Esophagus (tissue), 2 donors: ENCODE measurements at regions not wholly inside any gene's neighbourhood (a gene's known extent, or its start where the extent isn't known, plus 50 kb on each side); places are given as distances from the start of the nearest gene placed in this dataset.

ENCODE experiments used
- H3K27ac ChIP-seq, 2 donors: one replicate each; pipeline ENCODE4 v1.5.1; 2013; ENCODE audit warnings: low read depth in 2 of 2, mild to moderate bottlenecking in 2 of 2, inconsistent platforms in 1 of 2, low read length in 1 of 2, moderate library complexity in 1 of 2
- H3K27me3 ChIP-seq, 2 donors: one replicate each; pipeline ENCODE4 v1.6.1; 2013; ENCODE audit warnings: low read length in 2 of 2, control low read depth in 1 of 2, mild to moderate bottlenecking in 1 of 2; ENCODE audit not compliant: insufficient read depth in 2 of 2, control insufficient read depth in 1 of 2
- H3K36me3 ChIP-seq, 2 donors: one replicate each; pipeline ENCODE4 v1.6.1; 2013; ENCODE audit warnings: low read length in 1 of 2; ENCODE audit not compliant: control insufficient read depth in 2 of 2, insufficient read depth in 2 of 2
- H3K4me1 ChIP-seq, 2 donors: one replicate each; pipeline ENCODE4 v1.6.1; 2013; ENCODE audit warnings: low read length in 1 of 2; ENCODE audit not compliant: control insufficient read depth in 2 of 2, insufficient read depth in 2 of 2
- H3K4me3 ChIP-seq, 2 donors: one replicate each; pipeline ENCODE4 v1.5.1; 2013; ENCODE audit warnings: low read length in 2 of 2, mild to moderate bottlenecking in 2 of 2, low read depth in 1 of 2, moderate library complexity in 1 of 2
- H3K9me3 ChIP-seq, 2 donors: one replicate each; pipeline ENCODE4 v1.6.1; 2013; ENCODE audit warnings: mild to moderate bottlenecking in 2 of 2, low read depth in 1 of 2, low read length in 1 of 2, moderate library complexity in 1 of 2; ENCODE audit not compliant: control insufficient read depth in 2 of 2, insufficient read depth in 1 of 2
- WGBS, 2 donors: extraction: QIAGEN DNeasy Blood & Tissue Kit; methylation state at CpG; one replicate each; pipeline ENCODE4 v1.1.7; 2013; 5-methylcytosine and 5-hydroxymethylcytosine counted together
- donor health status: healthy with polysubstance abuse.
- donor health status: Bipolar disorder and iron deficiency.

- Histone ChIP-seq H3K36me3 (no peaks in the 10 kb centered on the region), H3K27me3 (no peaks in the 10 kb centered on the region), H3K4me3 (no peak overlapping the region), H3K4me1 (no peaks in the 10 kb centered on the region), H3K27ac (no peak overlapping the region), H3K9me3 (no peaks in the 10 kb centered on the region)
- 60 to 75% methylated on average over 2 of the region's 2 CpGs for WGBS, 2 donors
Measured at GRCh38 chr4:62670514-62670913, 1470.4 kb downstream of the ADGRL3 start.

GRCh38 chr4:62661821-62662220, 1461.7 kb downstream of the ADGRL3 start:
- Histone ChIP-seq H3K27me3 (no peaks in the 10 kb centered on the region), H3K36me3 (no peaks in the 10 kb centered on the region), H3K9me3 (no peaks in the 10 kb centered on the region), H3K27ac (no peak overlapping the region), H3K4me1 (no peaks in the 10 kb centered on the region), H3K4me3 (no peak overlapping the region)
- WGBS, 2 donors: 64 to 73% methylated on average over 4 of the region's 4 CpGs

GRCh38 chr4:62656006-62656405, 1455.9 kb downstream of the ADGRL3 start:
- Histone ChIP-seq H3K27ac (no peak overlapping the region), H3K4me3 (no peak overlapping the region), H3K36me3 (no peaks in the 10 kb centered on the region), H3K4me1 (no peaks in the 10 kb centered on the region), H3K27me3 (no peaks in the 10 kb centered on the region), H3K9me3 (no peaks in the 10 kb centered on the region)
- WGBS, 2 donors: 68 to 76% methylated on average over 1 of the region's 1 CpG

GRCh38 chr4:62644372-62644771, 1444.2 kb downstream of the ADGRL3 start:
- H3K27me3 ChIP-seq: no peaks in the 10 kb centered on the region
- WGBS, 2 donors: 17 to 19% methylated on average over 3 of the region's 3 CpGs
- H3K4me1 ChIP-seq: no peaks in the 10 kb centered on the region
- H3K9me3 ChIP-seq: peaks cover 0 to 2% of the 10 kb centered on the region in 2 donors
- H3K4me3 ChIP-seq: no peak overlapping the region
- H3K36me3 ChIP-seq: no peaks in the 10 kb centered on the region
- no peak overlapping the region for H3K27ac ChIP-seq

- 35 to 41% methylated on average over 2 of the region's 2 CpGs for WGBS, 2 donors
- H3K9me3 ChIP-seq: peaks cover 0 to 2% of the 10 kb centered on the region in 2 donors
- no peaks in the 10 kb centered on the region for H3K4me1 ChIP-seq
- no peaks in the 10 kb centered on the region for H3K27me3 ChIP-seq
- H3K36me3 ChIP-seq: no peaks in the 10 kb centered on the region
- no peak overlapping the region for H3K4me3 ChIP-seq
- H3K27ac ChIP-seq: no peak overlapping the region
Measured at GRCh38 chr4:62640296-62640695, 1440.2 kb downstream of the ADGRL3 start.

- Histone ChIP-seq H3K4me1 (no peaks in the 10 kb centered on the region), H3K9me3 (peaks cover 0 to 2% of the 10 kb centered on the region in 2 donors), H3K27ac (no peak overlapping the region), H3K4me3 (no peak overlapping the region), H3K36me3 (no peaks in the 10 kb centered on the region), H3K27me3 (no peaks in the 10 kb centered on the region)
- WGBS, 2 donors: 77 to 84% methylated on average over 2 of the region's 2 CpGs
Measured at GRCh38 chr4:62627671-62628070, 1427.5 kb downstream of the ADGRL3 start.

GRCh38 chr4:62627141-62627540, 1427.0 kb downstream of the ADGRL3 start:
- H3K27me3 ChIP-seq: no peaks in the 10 kb centered on the region
- H3K27ac ChIP-seq: no peak overlapping the region
- no peak overlapping the region for H3K4me3 ChIP-seq
- 69 to 77% methylated on average over 3 of the region's 3 CpGs for WGBS, 2 donors
- H3K9me3 ChIP-seq: peaks cover 0 to 2% of the 10 kb centered on the region in 2 donors
- H3K36me3 ChIP-seq: no peaks in the 10 kb centered on the region
- no peaks in the 10 kb centered on the region for H3K4me1 ChIP-seq

GRCh38 chr4:62622089-62622488, 1422.0 kb downstream of the ADGRL3 start:
- H3K4me3 ChIP-seq: no peak overlapping the region
- no peaks in the 10 kb centered on the region for H3K27me3 ChIP-seq
- no peaks in the 10 kb centered on the region for H3K4me1 ChIP-seq
- no peak overlapping the region for H3K27ac ChIP-seq
- H3K36me3 ChIP-seq: no peaks in the 10 kb centered on the region
- no peaks in the 10 kb centered on the region for H3K9me3 ChIP-seq

GRCh38 chr4:62619971-62620370, 1419.8 kb downstream of the ADGRL3 start:
- Histone ChIP-seq H3K9me3 (no peaks in the 10 kb centered on the region), H3K4me3 (no peak overlapping the region), H3K27me3 (no peaks in the 10 kb centered on the region), H3K4me1 (no peaks in the 10 kb centered on the region), H3K27ac (no peak overlapping the region), H3K36me3 (no peaks in the 10 kb centered on the region)
- WGBS, 2 donors: 74 to 79% methylated on average over 4 of the region's 4 CpGs

GRCh38 chr4:62618042-62618441, 1417.9 kb downstream of the ADGRL3 start:
- no peaks in the 10 kb centered on the region for H3K36me3 ChIP-seq
- H3K27me3 ChIP-seq: no peaks in the 10 kb centered on the region
- WGBS, 2 donors: 57% methylated on average over 2 of the region's 2 CpGs
- no peak overlapping the region for H3K27ac ChIP-seq
- no peaks in the 10 kb centered on the region for H3K4me1 ChIP-seq
- H3K4me3 ChIP-seq: no peak overlapping the region
- H3K9me3 ChIP-seq: no peaks in the 10 kb centered on the region
